ENCODE measurements at regions not wholly inside any gene's neighbourhood (a gene's known extent, or its start where the extent isn't known, plus 50 kb on each side); places are given as distances from the start of the nearest gene placed in this dataset.

- no peak for TF ChIP-seq CTCF (IDR thresholded peaks at IDR 0.05; ENCODE audit: insufficient read depth, missing control alignments)
- DNase-seq (ENCODE audit: insufficient read length, low spot score) (no peak), FAIRE-seq (no peak)
Measured at GRCh38 chr22:49134076-49134475, 693.6 kb downstream of the BRD1 start.

- FAIRE-seq: no peak
- no peak for DNase-seq (ENCODE audit: insufficient read length, low spot score)
- TF ChIP-seq CTCF (IDR thresholded peaks at IDR 0.05; ENCODE audit: insufficient read depth, missing control alignments): no peak
Measured at GRCh38 chr22:49133541-49133940, 694.1 kb downstream of the BRD1 start.

- no peak for TF ChIP-seq CTCF (IDR thresholded peaks at IDR 0.05; ENCODE audit: insufficient read depth, missing control alignments)
- FAIRE-seq (no peak), DNase-seq (ENCODE audit: insufficient read length, low spot score) (no peak)
Measured at GRCh38 chr22:49132009-49132408, 695.7 kb downstream of the BRD1 start.

- DNase-seq (ENCODE audit: insufficient read length, low spot score): no peak
- TF ChIP-seq CTCF (IDR thresholded peaks at IDR 0.05; ENCODE audit: insufficient read depth, missing control alignments): no peak
- no peak for FAIRE-seq
Measured at GRCh38 chr22:49129736-49130135, 697.9 kb downstream of the BRD1 start.

DNA sequence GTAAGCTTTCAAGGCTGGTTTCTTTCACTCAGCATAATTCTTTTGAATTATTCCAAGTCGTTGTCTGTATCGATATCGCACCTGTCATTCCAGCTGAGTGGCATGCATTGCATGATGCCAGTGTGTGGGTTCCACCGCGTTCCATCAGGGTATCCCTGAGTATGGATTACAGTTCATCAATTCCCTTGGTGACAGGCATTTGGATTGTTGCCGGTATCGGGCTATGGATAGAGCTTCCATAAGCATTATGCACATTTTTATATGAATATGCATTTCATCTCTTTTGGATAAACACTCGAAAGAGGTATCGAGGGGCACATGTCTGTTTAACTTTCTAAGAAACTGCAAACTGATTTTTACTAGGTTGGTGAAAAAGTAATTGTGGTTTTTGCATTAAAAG lies 698.8 kb downstream of the BRD1 start:
- no peak for DNase-seq (ENCODE audit: insufficient read length, low spot score)
- FAIRE-seq: no peak
- TF ChIP-seq CTCF (IDR thresholded peaks at IDR 0.05; ENCODE audit: insufficient read depth, missing control alignments): no peak

DNA sequence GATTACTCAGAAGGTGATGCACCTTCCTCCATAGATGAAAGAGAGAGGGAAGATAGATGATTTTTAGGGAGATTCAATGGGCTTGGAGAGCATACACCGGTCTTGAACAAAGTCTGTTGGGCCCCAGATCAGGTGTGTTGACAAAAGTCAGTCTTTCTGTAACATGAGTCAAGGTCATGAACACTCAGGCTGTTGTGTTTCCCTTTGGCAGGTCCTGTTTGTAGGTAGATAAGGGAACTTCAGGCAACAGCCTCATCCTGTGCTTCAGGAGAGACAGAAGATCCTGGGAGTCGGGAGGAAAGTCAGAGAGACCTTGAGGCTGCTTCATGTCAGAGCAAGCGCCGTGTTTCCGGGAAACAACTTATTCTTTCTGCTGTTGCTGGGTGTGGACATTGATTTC lies 703.1 kb downstream of the BRD1 start:
- no peak for TF ChIP-seq CTCF (IDR thresholded peaks at IDR 0.05; ENCODE audit: insufficient read depth, missing control alignments)
- FAIRE-seq (no peak), DNase-seq (ENCODE audit: insufficient read length, low spot score) (no peak)

- FAIRE-seq (no peak), DNase-seq (ENCODE audit: insufficient read length, low spot score) (no peak)
- no peak for TF ChIP-seq CTCF (IDR thresholded peaks at IDR 0.05; ENCODE audit: insufficient read depth, missing control alignments)
Measured at GRCh38 chr22:49123621-49124192, 704.0 kb downstream of the BRD1 start.

All from D721Med (cell line).